Mesendoderm (in vitro differentiated cells): ENCODE measurements at regions not wholly inside any gene's neighbourhood (a gene's known extent, or its start where the extent isn't known, plus 50 kb on each side); places are given as distances from the start of the nearest gene placed in this dataset.
A peak's percentile ranks its signal among the peaks of the same experiment; 100 is the strongest.

Experiments
- DNase-seq: peaks from one replicate; pipeline ENCODE4 v3.0.0; 2013
- H2AK5ac ChIP-seq: 2 replicates; pipeline ENCODE4 v1.6.1; 2013; ENCODE audit warnings: low read length, inconsistent platforms
- H2BK120ac ChIP-seq: 2 replicates; pipeline ENCODE4 v1.6.1; 2013; ENCODE audit warnings: low read depth, mild to moderate bottlenecking, low read length, moderate library complexity, mixed read lengths
- H2BK15ac ChIP-seq: replicated peaks from 2 replicates; pipeline ENCODE4 v1.6.1; 2013; ENCODE audit warnings: low read depth, mild to moderate bottlenecking, moderate library complexity
- H2BK5ac ChIP-seq: 2 replicates; pipeline ENCODE4 v1.6.1; 2013; ENCODE audit warnings: low read length, inconsistent platforms
- H3K18ac ChIP-seq: 2 replicates; pipeline ENCODE4 v1.6.1; 2013; ENCODE audit warnings: mild to moderate bottlenecking, low read length, mixed read lengths
- H3K23ac ChIP-seq: one replicate; pipeline ENCODE4 v1.6.1; 2013; ENCODE audit warnings: low read length
- H3K27ac ChIP-seq: 2 replicates; pipeline ENCODE4 v1.5.1; 2013; ENCODE audit warnings: low read depth, mild to moderate bottlenecking, inconsistent platforms, low read length, moderate library complexity
- H3K27me3 ChIP-seq: 2 replicates; pipeline ENCODE4 v1.6.1; 2013; ENCODE audit warnings: low read length, control low read depth, mild to moderate bottlenecking, inconsistent platforms; ENCODE audit not compliant: insufficient read depth, poor library complexity
- H3K36me3 ChIP-seq: 2 replicates; pipeline ENCODE4 v1.6.1; 2013; ENCODE audit warnings: low read length, inconsistent platforms; ENCODE audit not compliant: control insufficient read depth, insufficient read depth
- H3K4ac ChIP-seq: one replicate; pipeline ENCODE4 v1.6.1; 2013; ENCODE audit warnings: low read depth, mild to moderate bottlenecking, low read length, moderate library complexity
- H3K4me1 ChIP-seq: 2 replicates; pipeline ENCODE4 v1.6.1; 2013; ENCODE audit warnings: low read depth, low read length, inconsistent platforms; ENCODE audit not compliant: control insufficient read depth
- H3K4me2 ChIP-seq: 2 replicates; pipeline ENCODE4 v1.6.1; 2013; ENCODE audit warnings: low read length
- H3K4me3 ChIP-seq: 2 replicates; pipeline ENCODE4 v1.5.1; 2013; ENCODE audit warnings: mild to moderate bottlenecking, low read length
- H3K56ac ChIP-seq: one replicate; pipeline ENCODE4 v1.6.1; 2013; ENCODE audit warnings: low read length
- H3K79me1 ChIP-seq: 2 replicates; pipeline ENCODE4 v1.6.1; 2013; ENCODE audit warnings: low read length, inconsistent platforms
- H3K79me2 ChIP-seq: 2 replicates; pipeline ENCODE4 v1.6.1; 2013; ENCODE audit warnings: mild to moderate bottlenecking, low read length; ENCODE audit not compliant: control insufficient read depth, insufficient read depth
- H3K9ac ChIP-seq: 2 replicates; pipeline ENCODE4 v1.6.1; 2013; ENCODE audit warnings: low read length, inconsistent platforms
- H4K5ac ChIP-seq: one replicate; pipeline ENCODE4 v1.6.1; 2013; ENCODE audit warnings: low read length
- H4K8ac ChIP-seq: one replicate; pipeline ENCODE4 v1.6.1; 2013; ENCODE audit warnings: low read depth, mild to moderate bottlenecking, control low read depth, low read length, moderate library complexity
- WGBS: extraction: QIAGEN DNeasy Blood & Tissue Kit; methylation state at CpG from one replicate; pipeline ENCODE4 v1.1.7; 2013; ENCODE audit warnings: low lambda C conversion rate, missing lambda C conversion rate; ENCODE audit not compliant: insufficient coverage; ENCODE audit errors: extremely low coverage; 5-methylcytosine and 5-hydroxymethylcytosine counted together

DNA sequence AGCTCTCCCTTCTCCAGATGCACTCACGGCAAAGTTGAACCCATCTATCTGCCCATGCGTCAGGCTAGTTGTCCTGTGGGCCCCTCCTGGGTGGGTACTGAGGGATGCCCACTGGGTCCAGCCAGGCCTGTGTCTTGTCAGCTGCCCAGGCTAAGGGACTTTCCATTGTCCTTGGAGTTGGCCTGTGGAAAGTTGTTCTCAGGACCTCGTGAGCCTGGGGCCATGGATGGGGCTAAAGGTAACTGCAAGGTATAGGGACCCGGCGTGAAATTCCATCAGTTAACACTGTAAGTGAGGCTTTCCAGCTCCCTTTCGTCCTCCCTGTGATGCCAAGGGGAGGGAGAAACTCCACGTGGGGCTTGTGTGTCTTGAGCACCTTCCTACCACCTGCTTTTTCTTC is 126.5 kb downstream of the CEBPB start:
- H3K36me3 ChIP-seq: no peaks in the 10 kb centered on the region
- no peak overlapping the region for H2BK5ac ChIP-seq

GRCh38 chr20:50317609-50318008 is 127.0 kb downstream of the CEBPB start:
- no peak overlapping the region for H3K4ac ChIP-seq
- H4K8ac ChIP-seq: no peak overlapping the region
- no peak overlapping the region for H3K9ac ChIP-seq
- H3K79me1 ChIP-seq: no peaks in the 10 kb centered on the region
- no peak overlapping the region for H4K5ac ChIP-seq
- H2AK5ac ChIP-seq: no peak overlapping the region
- H3K27me3 ChIP-seq: no peaks in the 10 kb centered on the region
- no peak overlapping the region for H2BK5ac ChIP-seq
- no CpG with 5 or more reads among the region's 7 CpGs for WGBS
- H3K56ac ChIP-seq: no peak overlapping the region
- no peaks in the 10 kb centered on the region for H3K79me2 ChIP-seq
- no peak overlapping the region for H3K27ac ChIP-seq
- no peak overlapping the region for H3K23ac ChIP-seq
- DNase-seq: no peak
- no peak overlapping the region for H2BK120ac ChIP-seq
- H2BK15ac ChIP-seq: no peak overlapping the region
- no peak overlapping the region for H3K4me2 ChIP-seq
- no peak overlapping the region for H3K18ac ChIP-seq
- no peaks in the 10 kb centered on the region for H3K36me3 ChIP-seq
- peaks cover 6% of the 10 kb centered on the region for H3K4me1 ChIP-seq
- H3K4me3 ChIP-seq: no peak overlapping the region

More for the DNA sequence above, 126.5 kb downstream of the CEBPB start:
- H3K27ac ChIP-seq: no peak overlapping the region
- no peak overlapping the region for H2BK15ac ChIP-seq
- H3K27me3 ChIP-seq: no peaks in the 10 kb centered on the region
- no peak overlapping the region for H2BK120ac ChIP-seq
- H3K4me3 ChIP-seq: no peak overlapping the region
- no peak overlapping the region for H3K4me2 ChIP-seq
- H3K9ac ChIP-seq: no peak overlapping the region
- DNase-seq: no peak
- peaks cover 6% of the 10 kb centered on the region for H3K4me1 ChIP-seq
- H3K18ac ChIP-seq: no peak overlapping the region
- no peak overlapping the region for H3K56ac ChIP-seq
- no peak overlapping the region for H2AK5ac ChIP-seq
- H3K23ac ChIP-seq: no peak overlapping the region
- no CpG with 5 or more reads among the region's 7 CpGs for whole genome bisulfite sequencing
- no peak overlapping the region for H3K4ac ChIP-seq
- no peak overlapping the region for H4K5ac ChIP-seq
- H4K8ac ChIP-seq: no peak overlapping the region
- no peaks in the 10 kb centered on the region for H3K79me2 ChIP-seq
- no peaks in the 10 kb centered on the region for H3K79me1 ChIP-seq

- no peak overlapping the region for H3K4me2 ChIP-seq
- H3K27me3 ChIP-seq: no peaks in the 10 kb centered on the region
- H3K27ac ChIP-seq: no peak overlapping the region
- H3K79me2 ChIP-seq: no peaks in the 10 kb centered on the region
- no CpG with 5 or more reads among the region's 8 CpGs for WGBS
- no peak overlapping the region for H4K5ac ChIP-seq
- no peak overlapping the region for H3K56ac ChIP-seq
- no peak overlapping the region for H3K9ac ChIP-seq
- peaks cover 6% of the 10 kb centered on the region for H3K4me1 ChIP-seq
- no peak overlapping the region for H2AK5ac ChIP-seq
- no peak for DNase-seq
- no peak overlapping the region for H2BK120ac ChIP-seq
- no peak overlapping the region for H4K8ac ChIP-seq
- H3K18ac ChIP-seq: no peak overlapping the region
- H3K4ac ChIP-seq: no peak overlapping the region
- no peaks in the 10 kb centered on the region for H3K79me1 ChIP-seq
- H3K23ac ChIP-seq: no peak overlapping the region
- H2BK5ac ChIP-seq: no peak overlapping the region
- no peaks in the 10 kb centered on the region for H3K36me3 ChIP-seq
- no peak overlapping the region for H3K4me3 ChIP-seq
- H2BK15ac ChIP-seq: no peak overlapping the region
Observed at GRCh38 chr20:50318710-50319109, 128.1 kb downstream of the CEBPB start.

DNA sequence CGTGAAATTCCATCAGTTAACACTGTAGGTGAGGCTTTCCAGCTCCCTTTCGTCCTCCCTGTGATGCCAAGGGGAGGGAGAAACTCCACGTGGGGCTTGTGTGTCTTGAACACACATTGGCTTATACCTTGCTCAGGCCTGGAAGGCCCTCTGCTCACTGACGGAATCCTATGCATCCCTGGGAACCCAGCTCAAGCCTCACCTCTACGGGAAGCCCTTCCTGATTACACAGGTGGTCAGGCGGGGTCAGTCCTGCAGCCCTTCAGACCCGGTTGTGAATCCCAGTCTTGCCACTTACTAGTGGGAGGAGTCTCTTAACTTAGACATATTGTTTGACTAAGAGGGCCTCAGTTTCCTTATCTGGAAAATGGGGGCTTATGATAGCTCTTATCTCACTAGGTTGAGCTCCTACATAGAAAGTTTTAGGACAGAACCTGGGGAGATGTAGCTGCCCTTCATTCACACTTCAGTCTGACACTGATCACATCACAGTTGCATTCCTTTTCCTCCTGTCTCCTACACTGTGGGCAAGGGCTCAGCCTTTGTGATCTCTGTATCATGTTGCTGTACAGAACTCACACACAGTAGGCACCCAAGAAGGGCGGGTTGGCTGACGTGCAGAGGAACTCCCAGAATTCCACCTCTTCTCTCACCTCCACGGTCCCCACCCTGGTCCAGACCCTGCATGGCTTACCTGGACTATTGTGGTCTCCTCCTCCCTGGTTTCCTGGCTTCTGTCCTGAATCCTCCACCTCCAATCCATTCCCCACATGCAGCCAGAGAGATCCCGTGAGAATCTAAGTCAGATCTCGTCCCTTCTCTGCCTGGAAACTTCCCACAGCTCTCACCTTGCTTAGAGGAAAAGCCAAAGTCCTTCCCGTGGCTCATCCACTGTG is 129.6 kb downstream of the CEBPB start:
- Histone ChIP-seq H3K4me2 (no peak overlapping the region), H3K79me2 (no peaks in the 10 kb centered on the region), H3K4me1 (peaks cover 6% of the 10 kb centered on the region), H3K9ac (no peak overlapping the region), H3K4me3 (no peak overlapping the region), H2BK15ac (no peak overlapping the region), H3K23ac (no peak overlapping the region), H2BK120ac (no peak overlapping the region), H3K27me3 (no peaks in the 10 kb centered on the region), H3K27ac (no peak overlapping the region), H4K8ac (no peak overlapping the region), H3K4ac (no peak overlapping the region), H3K56ac (peak overlapping the region; percentile 53), H3K36me3 (no peaks in the 10 kb centered on the region), H2AK5ac (no peak overlapping the region), H4K5ac (no peak overlapping the region), H3K79me1 (no peaks in the 10 kb centered on the region), H2BK5ac (no peak overlapping the region), H3K18ac (no peak overlapping the region)
- no CpG with 5 or more reads among the region's 13 CpGs for WGBS
- peak; percentile 27 for DNase-seq

DNA sequence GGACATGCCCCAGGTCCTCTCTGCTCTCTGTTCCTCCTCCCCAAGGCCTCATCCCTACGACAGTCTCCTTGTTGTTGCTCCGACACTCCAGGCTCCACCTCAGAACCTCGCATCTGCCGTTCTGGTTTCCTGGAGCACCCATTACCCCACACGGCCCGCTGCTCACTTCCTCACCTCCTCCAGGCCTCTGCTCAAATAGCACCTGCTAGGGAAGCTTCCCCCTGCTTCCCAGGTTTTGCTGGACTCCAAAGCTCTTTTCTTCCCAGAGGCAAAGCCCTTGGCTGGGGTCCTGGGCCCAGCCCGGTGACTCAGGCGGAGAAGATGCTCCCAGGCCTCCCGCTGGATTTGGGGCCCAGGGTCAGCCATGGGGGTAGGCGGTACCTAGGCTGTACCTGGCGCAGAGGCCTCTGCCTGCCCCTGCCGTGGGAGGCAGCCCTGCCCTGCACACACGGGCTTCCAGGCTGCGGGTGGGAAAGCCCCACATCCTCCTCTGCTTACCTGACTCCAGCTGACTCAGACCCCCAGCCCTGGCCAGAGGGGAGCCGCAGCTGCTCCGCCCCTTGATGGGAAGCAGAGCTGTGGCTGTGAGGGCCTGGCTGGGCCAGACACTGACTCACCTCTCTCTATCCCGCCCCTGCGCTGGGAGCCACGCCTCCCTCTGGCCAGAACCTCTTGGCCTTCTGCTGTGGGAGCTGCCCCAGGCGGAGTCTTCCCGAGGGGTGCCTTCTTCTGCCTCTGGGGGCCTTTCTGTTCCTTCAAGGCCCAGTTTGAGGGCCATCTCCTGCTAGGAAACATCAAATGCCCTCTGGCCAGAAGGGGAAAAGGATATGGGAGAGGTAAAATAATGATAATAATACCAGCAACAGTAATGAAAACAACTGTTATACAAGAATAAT is 130.5 kb downstream of the CEBPB start:
- no peak overlapping the region for H2BK5ac ChIP-seq
- H2BK15ac ChIP-seq: no peak overlapping the region
- WGBS: no CpG with 5 or more reads among the region's 21 CpGs
- no peak overlapping the region for H3K4me2 ChIP-seq
- H3K4me1 ChIP-seq: peaks cover 6% of the 10 kb centered on the region
- no peaks in the 10 kb centered on the region for H3K79me1 ChIP-seq
- H3K23ac ChIP-seq: no peak overlapping the region
- peak; percentile 94 for DNase-seq
- H2BK120ac ChIP-seq: no peak overlapping the region
- H3K27me3 ChIP-seq: no peaks in the 10 kb centered on the region
- H4K5ac ChIP-seq: no peak overlapping the region
- H3K4me3 ChIP-seq: no peak overlapping the region
- H3K36me3 ChIP-seq: no peaks in the 10 kb centered on the region
- no peaks in the 10 kb centered on the region for H3K79me2 ChIP-seq
- peak overlapping the region; percentile 63 for H3K56ac ChIP-seq
- H3K27ac ChIP-seq: no peak overlapping the region
- no peak overlapping the region for H3K4ac ChIP-seq
- no peak overlapping the region for H3K9ac ChIP-seq
- H3K18ac ChIP-seq: no peak overlapping the region
- H2AK5ac ChIP-seq: no peak overlapping the region
- no peak overlapping the region for H4K8ac ChIP-seq
